ENCODE measurements at regions not wholly inside any gene's neighbourhood (a gene's known extent, or its start where the extent isn't known, plus 50 kb on each side); places are given as distances from the start of the nearest gene placed in this dataset.

DNA sequence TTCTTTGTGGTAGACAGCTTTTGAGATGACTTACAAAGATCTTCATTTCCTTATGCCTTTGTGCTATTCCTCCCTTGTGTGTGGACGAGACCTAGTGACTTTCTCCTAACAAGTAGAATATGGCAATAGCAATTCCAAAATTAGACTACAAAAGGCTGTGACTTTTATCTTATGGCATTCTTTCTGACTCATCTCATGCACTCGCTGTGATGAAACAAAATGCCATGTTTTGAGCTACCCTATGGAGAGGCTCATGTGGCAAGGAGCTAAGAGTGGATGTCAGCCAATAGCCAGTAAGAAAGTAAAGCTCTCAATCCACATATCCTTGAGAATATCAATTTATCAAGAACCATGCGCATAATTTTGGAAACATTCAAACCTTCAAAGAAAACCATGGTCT is 380.5 kb upstream of the SMC2 start:
- no peaks in the 10 kb centered on the region for H3K4me1 Mint-ChIP-seq
- H3K4me3 Mint-ChIP-seq = no peak overlapping the region
- Histone ChIP-seq H3K4me3 (replicated peaks in 1 of 3; ENCODE audit: low read depth in 2 of 3, low read length in 3 of 3) (no peak overlapping the region), H4K20me1 (ENCODE audit: insufficient read depth, low read length) (no peaks in the 10 kb centered on the region), H3K27me3 (ENCODE audit: control insufficient read depth in 2 of 2, insufficient read depth in 2 of 2, low read length in 2 of 2) (no peaks in the 10 kb centered on the region), H3K4me1 (ENCODE audit: control insufficient read depth in 1 of 2, insufficient read depth in 2 of 2, low read length in 2 of 2) (no peaks in the 10 kb centered on the region), H3K4me2 (replicated peaks; ENCODE audit: extremely low read depth, low read length, poor library complexity, severe bottlenecking) (no peak overlapping the region), H3K9me3 (replicated peaks in 1 of 2; ENCODE audit: control insufficient read depth in 1 of 2, insufficient read depth in 1 of 2, low read length in 2 of 2) (peaks cover 2 to 6% of the 10 kb centered on the region in 2 donors), H3K79me2 (ENCODE audit: insufficient read depth, low read length) (no peaks in the 10 kb centered on the region), H3K36me3 (replicated peaks in 1 of 2; ENCODE audit: control insufficient read depth in 1 of 2, insufficient read depth in 2 of 2, low read length in 2 of 2) (no peaks in the 10 kb centered on the region), H3K27ac (ENCODE audit: low read depth in 1 of 2, low read length in 2 of 2) (no peak overlapping the region), H2AFZ (ENCODE audit: insufficient read depth, low read depth, low read length, poor library complexity, severe bottlenecking) (no peak overlapping the region), H3K9ac (ENCODE audit: insufficient read depth, low read length, poor library complexity, severe bottlenecking) (no peak overlapping the region)
- WGBS (ENCODE audit: insufficient coverage) = 50% methylated on average over 1 of the region's 3 CpGs
- H3K36me3 Mint-ChIP-seq = no peaks in the 10 kb centered on the region
- peaks cover 0 to 3% (median 0%) of the 10 kb centered on the region in 3 donors for H3K27me3 Mint-ChIP-seq (ENCODE audit: low read depth in 3 of 3)
- H3K9me3 Mint-ChIP-seq = peaks cover 0 to 9% (median 2%) of the 10 kb centered on the region in 7 donors
- TF ChIP-seq, protein P1, sequence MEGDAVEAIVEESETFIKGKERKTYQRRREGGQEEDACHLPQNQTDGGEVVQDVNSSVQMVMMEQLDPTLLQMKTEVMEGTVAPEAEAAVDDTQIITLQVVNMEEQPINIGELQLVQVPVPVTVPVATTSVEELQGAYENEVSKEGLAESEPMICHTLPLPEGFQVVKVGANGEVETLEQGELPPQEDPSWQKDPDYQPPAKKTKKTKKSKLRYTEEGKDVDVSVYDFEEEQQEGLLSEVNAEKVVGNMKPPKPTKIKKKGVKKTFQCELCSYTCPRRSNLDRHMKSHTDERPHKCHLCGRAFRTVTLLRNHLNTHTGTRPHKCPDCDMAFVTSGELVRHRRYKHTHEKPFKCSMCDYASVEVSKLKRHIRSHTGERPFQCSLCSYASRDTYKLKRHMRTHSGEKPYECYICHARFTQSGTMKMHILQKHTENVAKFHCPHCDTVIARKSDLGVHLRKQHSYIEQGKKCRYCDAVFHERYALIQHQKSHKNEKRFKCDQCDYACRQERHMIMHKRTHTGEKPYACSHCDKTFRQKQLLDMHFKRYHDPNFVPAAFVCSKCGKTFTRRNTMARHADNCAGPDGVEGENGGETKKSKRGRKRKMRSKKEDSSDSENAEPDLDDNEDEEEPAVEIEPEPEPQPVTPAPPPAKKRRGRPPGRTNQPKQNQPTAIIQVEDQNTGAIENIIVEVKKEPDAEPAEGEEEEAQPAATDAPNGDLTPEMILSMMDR (IDR thresholded peaks at IDR 0.05) = no peak
- intact Hi-C loops (cut with micrococcal nuclease) = no loop called here
- no peak for DNase-seq
- no peak overlapping the region for H3K27ac Mint-ChIP-seq

DNA sequence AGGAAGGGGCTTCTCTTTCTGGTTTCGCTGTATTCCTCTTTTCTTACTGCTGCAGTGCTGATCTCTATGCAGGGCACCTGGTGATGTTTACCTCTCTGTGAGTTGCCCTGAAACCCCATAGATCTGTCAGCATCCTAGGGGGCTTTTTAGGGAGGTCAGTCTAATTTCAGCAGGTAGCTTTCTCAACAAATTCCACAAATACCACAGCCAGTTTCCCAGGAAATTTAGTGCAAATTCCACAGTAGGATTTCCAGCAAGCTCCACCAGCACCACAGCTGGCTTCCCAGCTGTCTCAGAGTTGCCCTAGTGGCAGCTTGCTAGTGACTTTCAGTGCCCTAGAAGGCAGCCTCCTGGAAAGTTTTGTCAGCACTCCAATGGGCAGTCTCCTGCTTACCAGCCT is 379.1 kb upstream of the SMC2 start:
- Mint-ChIP-seq H3K4me1 (no peaks in the 10 kb centered on the region), H3K27me3 (ENCODE audit: low read depth in 3 of 3) (peaks cover 0 to 3% (median 0%) of the 10 kb centered on the region in 3 donors), H3K27ac (no peak overlapping the region), H3K36me3 (no peaks in the 10 kb centered on the region), H3K9me3 (peaks cover 0 to 14% (median 5%) of the 10 kb centered on the region in 7 donors), H3K4me3 (no peak overlapping the region)
- Histone ChIP-seq H3K79me2 (ENCODE audit: insufficient read depth, low read length) (no peaks in the 10 kb centered on the region), H3K4me2 (replicated peaks; ENCODE audit: extremely low read depth, low read length, poor library complexity, severe bottlenecking) (no peak overlapping the region), H3K27me3 (ENCODE audit: control insufficient read depth in 2 of 2, insufficient read depth in 2 of 2, low read length in 2 of 2) (no peaks in the 10 kb centered on the region), H2AFZ (ENCODE audit: insufficient read depth, low read depth, low read length, poor library complexity, severe bottlenecking) (no peak overlapping the region), H3K36me3 (replicated peaks in 1 of 2; ENCODE audit: control insufficient read depth in 1 of 2, insufficient read depth in 2 of 2, low read length in 2 of 2) (no peaks in the 10 kb centered on the region), H3K9ac (ENCODE audit: insufficient read depth, low read length, poor library complexity, severe bottlenecking) (no peak overlapping the region), H3K4me3 (replicated peaks in 1 of 3; ENCODE audit: low read depth in 2 of 3, low read length in 3 of 3) (no peak overlapping the region), H3K27ac (ENCODE audit: low read depth in 1 of 2, low read length in 2 of 2) (no peak overlapping the region), H3K4me1 (ENCODE audit: control insufficient read depth in 1 of 2, insufficient read depth in 2 of 2, low read length in 2 of 2) (no peaks in the 10 kb centered on the region), H4K20me1 (ENCODE audit: insufficient read depth, low read length) (no peaks in the 10 kb centered on the region), H3K9me3 (replicated peaks in 1 of 2; ENCODE audit: control insufficient read depth in 1 of 2, insufficient read depth in 1 of 2, low read length in 2 of 2) (peaks cover 4 to 6% of the 10 kb centered on the region in 2 donors)
- DNase-seq = no peak
- TF ChIP-seq, protein P1 (IDR thresholded peaks at IDR 0.05) = no peak
- WGBS (ENCODE audit: insufficient coverage) = no CpG with 5 or more reads among the region's 1 CpG
- intact Hi-C loops (cut with micrococcal nuclease) = no loop called here
